NCI-H2029 (cell line): ENCODE measurements at regions not wholly inside any gene's neighbourhood (a gene's known extent, or its start where the extent isn't known, plus 50 kb on each side); places are given as distances from the start of the nearest gene placed in this dataset.

Source experiments
- DNase-seq: peaks from one replicate; lab custom pipeline; 2025; lab: John Stamatoyannopoulos, UW

GRCh38 chr2:12795851-12796250 is 79.1 kb downstream of the TRIB2 start:
- DNase-seq = no peak

- DNase-seq = no peak
These were observed 79.9 kb downstream of the TRIB2 start for GRCh38 chr2:12796657-12797056.

- DNase-seq = no peak
These were observed 81.1 kb downstream of the TRIB2 start for GRCh38 chr2:12797815-12798214.

- no peak for DNase-seq
These were observed 86.9 kb downstream of the TRIB2 start for GRCh38 chr2:12803607-12804006.

- DNase-seq = no peak
These were observed 87.5 kb downstream of the TRIB2 start for GRCh38 chr2:12804091-12804856.

- DNase-seq = no peak
These were observed 88.3 kb downstream of the TRIB2 start for GRCh38 chr2:12805033-12805432.

GRCh38 chr2:12806549-12807242 is 90.0 kb downstream of the TRIB2 start:
- no peak for DNase-seq

GRCh38 chr2:12807907-12808810 is 91.4 kb downstream of the TRIB2 start:
- DNase-seq = no peak

GRCh38 chr2:12809526-12809925 is 92.8 kb downstream of the TRIB2 start:
- DNase-seq = no peak

GRCh38 chr2:12811916-12812315 is 95.2 kb downstream of the TRIB2 start:
- DNase-seq = no peak

- no peak for DNase-seq
These were observed 96.4 kb downstream of the TRIB2 start for GRCh38 chr2:12813166-12813565.

GRCh38 chr2:12816379-12817306 is 99.9 kb downstream of the TRIB2 start:
- no peak for DNase-seq

- DNase-seq = no peak
These were observed 101.1 kb downstream of the TRIB2 start for GRCh38 chr2:12817870-12818269.

- DNase-seq = no peak
These were observed 101.8 kb downstream of the TRIB2 start for GRCh38 chr2:12818416-12819102.

- DNase-seq = no peak
These were observed 102.4 kb downstream of the TRIB2 start for GRCh38 chr2:12819103-12819475.

- DNase-seq = no peak
These were observed 103.0 kb downstream of the TRIB2 start for GRCh38 chr2:12819721-12820120.

- DNase-seq = no peak
These were observed 104.9 kb downstream of the TRIB2 start for GRCh38 chr2:12821656-12822055.

- DNase-seq = no peak
These were observed 107.6 kb downstream of the TRIB2 start for GRCh38 chr2:12824351-12824777.

- no peak for DNase-seq
These were observed 108.1 kb downstream of the TRIB2 start for GRCh38 chr2:12824778-12825379.

- no peak for DNase-seq
These were observed 110.0 kb downstream of the TRIB2 start for GRCh38 chr2:12826781-12827180.
